ENCODE measurements at regions not wholly inside any gene's neighbourhood (a gene's known extent, or its start where the extent isn't known, plus 50 kb on each side); places are given as distances from the start of the nearest gene placed in this dataset.

DNA sequence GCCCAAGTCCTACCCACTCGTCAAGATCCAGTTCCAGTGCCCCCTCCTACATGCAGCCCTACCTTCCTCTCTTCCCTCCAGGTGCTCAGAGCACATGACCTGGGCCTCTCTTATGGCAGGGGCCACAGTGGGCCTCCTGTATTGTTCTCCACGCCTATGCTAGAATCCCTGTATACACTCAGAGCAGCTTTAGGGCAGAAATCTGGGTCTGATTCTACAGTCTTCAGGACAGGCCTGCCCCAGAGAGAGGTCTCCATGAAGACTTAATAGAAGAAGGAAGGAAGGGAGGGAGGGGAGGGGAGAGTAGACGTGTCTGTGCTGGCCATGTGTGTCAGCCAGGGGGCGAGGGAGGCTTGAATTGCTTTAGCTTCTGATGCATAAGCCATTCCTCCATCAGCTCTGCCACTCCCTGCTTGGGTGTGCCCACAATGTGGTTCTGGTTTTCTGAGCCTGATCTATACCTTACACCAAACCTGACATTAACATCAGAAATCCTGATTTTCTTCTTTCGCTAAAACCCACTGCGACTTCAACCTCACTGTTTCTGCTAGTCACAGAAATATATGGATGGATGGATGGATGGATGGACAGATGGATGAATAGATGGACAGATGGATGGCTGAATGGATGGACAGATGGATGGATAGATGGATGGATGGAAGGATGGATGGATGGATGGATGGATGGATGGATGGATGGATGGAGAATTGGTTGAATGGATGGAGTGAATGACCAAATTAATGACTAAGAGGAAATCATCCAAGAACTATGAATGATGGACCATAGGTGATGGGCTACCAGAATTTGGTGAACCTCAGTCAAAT, 56.6 kb upstream of the PRDM11 start:
- TF ChIP-seq CTBP1 (IDR thresholded peaks at IDR 0.05; ENCODE audit: borderline replicate concordance), result no peak
- TF ChIP-seq ZNF384 (IDR thresholded peaks at IDR 0.05), result no peak
- TF ChIP-seq TARDBP (IDR thresholded peaks at IDR 0.05), result no peak
- TF ChIP-seq ARNT (IDR thresholded peaks at IDR 0.05), result no peak

Data from HEK293T (cell line).